DOHH2 (cell line): ENCODE measurements at regions not wholly inside any gene's neighbourhood (a gene's known extent, or its start where the extent isn't known, plus 50 kb on each side); places are given as distances from the start of the nearest gene placed in this dataset.

Experiments used
- H3F3A ChIP-seq: fragments of 200-600 bp; sonication (generic), shearing (Covaris generic); 2 replicates; pipeline ENCODE4 v1.6.0; 2016; ENCODE audit warnings: antibody characterized with exemption, mild to moderate bottlenecking; ENCODE audit not compliant: control insufficient read depth, insufficient read depth
- H3K27ac ChIP-seq: fragments of 200-600 bp; sonication (generic); 2 replicates; pipeline ENCODE4 v1.5.1; 2014; ENCODE audit warnings: low read depth, mild to moderate bottlenecking, low read length, moderate library complexity
- H3K27me3 ChIP-seq: fragments of 200-600 bp; sonication (generic); 2 replicates; pipeline ENCODE4 v1.6.1; 2014; ENCODE audit warnings: mild to moderate bottlenecking, low read length, mixed read lengths; ENCODE audit not compliant: control insufficient read depth
- H3K36me3 ChIP-seq: fragments of 200-600 bp; sonication (generic); 2 replicates; pipeline ENCODE4 v1.6.1; 2014; ENCODE audit warnings: mild to moderate bottlenecking, low read length, moderate library complexity, mixed read lengths; ENCODE audit not compliant: control insufficient read depth
- H3K4me1 ChIP-seq: fragments of 200-600 bp; sonication (generic); 2 replicates; pipeline ENCODE4 v1.6.1; 2014; ENCODE audit warnings: mild to moderate bottlenecking, low read length, mixed read lengths; ENCODE audit not compliant: control insufficient read depth
- H3K4me2 ChIP-seq: fragments of 200-600 bp; sonication (generic); 2 replicates; pipeline ENCODE4 v1.6.0; 2014; ENCODE audit warnings: mild to moderate bottlenecking, low read length, moderate library complexity
- H3K4me3 ChIP-seq: fragments of 200-600 bp; sonication (generic); 2 replicates; pipeline ENCODE4 v1.5.1; 2014; ENCODE audit warnings: mild to moderate bottlenecking, low read length, mixed read lengths
- H3K79me2 ChIP-seq: fragments of 200-600 bp; sonication (generic); 2 replicates; pipeline ENCODE4 v1.6.1; 2014; ENCODE audit warnings: mild to moderate bottlenecking, low read length, mixed read lengths; ENCODE audit not compliant: control insufficient read depth
- H3K9me2 ChIP-seq: fragments of 200-600 bp; sonication (generic); replicated peaks from 2 replicates; pipeline ENCODE4 v1.6.1; 2014; ENCODE audit warnings: mild to moderate bottlenecking, low read length, mixed read lengths; ENCODE audit not compliant: control insufficient read depth
- H3K9me3 ChIP-seq: fragments of 200-600 bp; sonication (generic); 2 replicates; pipeline ENCODE4 v1.6.1; 2014; ENCODE audit warnings: antibody characterized with exemption, low read length, mixed read lengths; ENCODE audit not compliant: control insufficient read depth, insufficient read depth
- H4K20me1 ChIP-seq: fragments of 200-600 bp; sonication (generic); 2 replicates; pipeline ENCODE4 v1.6.0; 2014; ENCODE audit warnings: low read depth, mild to moderate bottlenecking, antibody characterized with exemption, low read length, moderate library complexity; ENCODE audit not compliant: control insufficient read depth, insufficient read depth
- CTCF ChIP-seq: fragments of 200-600 bp; sonication (generic); IDR thresholded peaks from one replicate; pipeline ENCODE4 v1.5.1; 2014; ENCODE audit warnings: antibody characterized with exemption, mild to moderate bottlenecking, low read depth, low read length; ENCODE audit not compliant: poor library complexity, severe bottlenecking
- EZH2phosphoT487 ChIP-seq: fragments of 200-600 bp; sonication (generic); IDR thresholded peaks from 2 replicates; pipeline ENCODE4 v1.6.1; 2017; ENCODE audit warnings: borderline replicate concordance, mild to moderate bottlenecking, antibody characterized with exemption, low read length, moderate library complexity, mixed read lengths

- no peaks in the 10 kb centered on the region for H3F3A ChIP-seq
- H3K9me3 ChIP-seq = no peaks in the 10 kb centered on the region
- H3K4me2 ChIP-seq = no peak overlapping the region
- no peaks in the 10 kb centered on the region for H3K79me2 ChIP-seq
- H3K27me3 ChIP-seq = no peaks in the 10 kb centered on the region
- no peak overlapping the region for H3K27ac ChIP-seq
- H3K4me3 ChIP-seq = no peak overlapping the region
- H4K20me1 ChIP-seq = no peaks in the 10 kb centered on the region
- H3K9me2 ChIP-seq = no peaks in the 10 kb centered on the region
- TF ChIP-seq EZH2phosphoT487 (no peak), CTCF (no peak)
- no peaks in the 10 kb centered on the region for H3K36me3 ChIP-seq
- H3K4me1 ChIP-seq = no peaks in the 10 kb centered on the region
These were observed 82.2 kb upstream of the NFIB start for GRCh38 chr9:14396171-14396570.

GRCh38 chr9:14395317-14396082, 81.6 kb upstream of the NFIB start:
- Histone ChIP-seq H3K9me2 (no peaks in the 10 kb centered on the region), H3K4me2 (no peak overlapping the region), H3K79me2 (no peaks in the 10 kb centered on the region), H3K27me3 (no peaks in the 10 kb centered on the region), H3F3A (no peaks in the 10 kb centered on the region), H3K27ac (no peak overlapping the region), H3K4me3 (no peak overlapping the region), H3K4me1 (no peaks in the 10 kb centered on the region), H4K20me1 (no peaks in the 10 kb centered on the region), H3K36me3 (no peaks in the 10 kb centered on the region), H3K9me3 (no peaks in the 10 kb centered on the region)
- TF ChIP-seq EZH2phosphoT487 = no peak

GRCh38 chr9:14393418-14393817, 79.5 kb upstream of the NFIB start:
- Histone ChIP-seq H3K36me3 (no peaks in the 10 kb centered on the region), H3K27me3 (no peaks in the 10 kb centered on the region), H3K4me3 (no peak overlapping the region), H3F3A (no peaks in the 10 kb centered on the region), H3K27ac (no peak overlapping the region), H3K4me1 (no peaks in the 10 kb centered on the region), H3K9me2 (no peaks in the 10 kb centered on the region), H4K20me1 (no peaks in the 10 kb centered on the region), H3K4me2 (no peak overlapping the region), H3K9me3 (no peaks in the 10 kb centered on the region), H3K79me2 (no peaks in the 10 kb centered on the region)
- TF ChIP-seq CTCF = no peak
- TF ChIP-seq EZH2phosphoT487 = no peak

- no peak overlapping the region for H3K27ac ChIP-seq
- H3K36me3 ChIP-seq = no peaks in the 10 kb centered on the region
- TF ChIP-seq EZH2phosphoT487 = no peak
- no peak for TF ChIP-seq CTCF
- H3K9me3 ChIP-seq = no peaks in the 10 kb centered on the region
- no peaks in the 10 kb centered on the region for H3F3A ChIP-seq
- no peaks in the 10 kb centered on the region for H4K20me1 ChIP-seq
- H3K9me2 ChIP-seq = no peaks in the 10 kb centered on the region
- no peaks in the 10 kb centered on the region for H3K4me1 ChIP-seq
- no peaks in the 10 kb centered on the region for H3K27me3 ChIP-seq
- no peak overlapping the region for H3K4me3 ChIP-seq
- H3K79me2 ChIP-seq = no peaks in the 10 kb centered on the region
- H3K4me2 ChIP-seq = no peak overlapping the region
These were observed 77.7 kb upstream of the NFIB start for GRCh38 chr9:14391620-14392019.
